ENCODE measurements at regions not wholly inside any gene's neighbourhood (a gene's known extent, or its start where the extent isn't known, plus 50 kb on each side); places are given as distances from the start of the nearest gene placed in this dataset.

DNA sequence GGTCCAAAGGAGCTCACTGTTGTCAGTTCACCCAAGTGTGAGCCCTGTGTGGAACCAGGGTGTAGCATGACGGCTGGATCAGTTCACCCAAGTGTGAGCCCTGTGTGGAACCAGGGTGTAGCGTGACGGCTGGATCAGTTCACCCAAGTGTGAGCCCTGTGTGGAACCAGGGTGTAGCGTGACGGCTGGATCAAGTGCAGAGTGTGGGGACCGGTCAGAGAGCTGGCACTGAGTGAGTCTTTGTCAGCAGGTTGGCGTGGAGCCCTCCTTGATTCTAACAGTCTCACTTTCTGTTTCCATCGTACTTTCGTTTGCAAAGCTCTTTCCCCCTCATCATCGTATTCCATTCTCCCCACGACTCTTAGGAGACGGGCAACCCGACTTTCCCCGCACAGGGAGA is 57.9 kb upstream of the DLG1 start:
- TF ChIP-seq CTCF (IDR thresholded peaks at IDR 0.05) (no peak), POLR2A (IDR thresholded peaks at IDR 0.05) (no peak)
